GM21717 (cell line): ENCODE measurements at regions not wholly inside any gene's neighbourhood (a gene's known extent, or its start where the extent isn't known, plus 50 kb on each side); places are given as distances from the start of the nearest gene placed in this dataset.
"Not testable (repeated sequence)": the region's sequence is repeated elsewhere in the genome, so short reads cannot be mapped to it uniquely, and the experiment has no call there.

ENCODE experiments used
- ATAC-seq: cut with Tn5 transposase; IDR thresholded peaks from one replicate; pipeline ENCODE4 v1.9.1; 2021; ENCODE audit warnings: mild to moderate bottlenecking, moderate library complexity; ENCODE audit not compliant: unreplicated experiment

DNA sequence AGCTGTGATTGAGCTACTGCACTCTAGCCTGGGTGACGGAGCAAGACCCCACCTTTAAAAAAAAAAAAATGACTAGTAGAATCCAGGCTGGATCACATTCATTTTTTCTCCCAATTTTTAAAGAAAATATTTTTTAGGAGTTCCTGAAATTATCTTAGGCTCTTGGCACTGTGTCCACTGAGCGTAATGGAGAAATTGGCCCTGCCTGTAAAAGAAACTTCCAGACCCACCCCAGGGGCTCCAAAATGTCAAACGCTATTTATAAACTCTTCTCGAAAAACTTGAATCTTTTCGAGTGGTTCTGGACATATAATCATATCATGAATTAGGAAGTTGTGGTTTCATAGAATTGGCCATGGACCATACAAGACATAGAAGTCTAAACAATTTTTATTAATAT is 300.2 kb upstream of the RGMA start:
- no peak for ATAC-seq

DNA sequence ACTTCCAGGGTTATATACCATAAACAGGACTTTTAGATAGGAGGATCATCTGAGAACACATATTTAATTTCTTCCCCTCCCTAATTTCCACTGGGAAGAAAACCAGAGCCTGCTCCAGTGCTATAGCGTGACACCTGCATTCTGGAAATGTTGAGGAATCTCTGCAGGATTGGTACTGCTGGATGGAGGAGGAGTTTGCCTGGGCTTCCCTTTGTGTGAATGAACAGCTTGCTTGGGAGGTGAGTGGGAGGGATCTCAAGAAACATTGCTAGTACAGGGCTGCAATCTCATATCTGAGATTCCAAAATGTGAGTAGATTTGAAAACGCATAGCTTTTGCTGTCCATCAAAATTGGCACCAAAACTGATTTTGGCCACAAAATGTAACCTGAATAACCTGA is 295.9 kb upstream of the RGMA start:
- no peak for ATAC-seq

DNA sequence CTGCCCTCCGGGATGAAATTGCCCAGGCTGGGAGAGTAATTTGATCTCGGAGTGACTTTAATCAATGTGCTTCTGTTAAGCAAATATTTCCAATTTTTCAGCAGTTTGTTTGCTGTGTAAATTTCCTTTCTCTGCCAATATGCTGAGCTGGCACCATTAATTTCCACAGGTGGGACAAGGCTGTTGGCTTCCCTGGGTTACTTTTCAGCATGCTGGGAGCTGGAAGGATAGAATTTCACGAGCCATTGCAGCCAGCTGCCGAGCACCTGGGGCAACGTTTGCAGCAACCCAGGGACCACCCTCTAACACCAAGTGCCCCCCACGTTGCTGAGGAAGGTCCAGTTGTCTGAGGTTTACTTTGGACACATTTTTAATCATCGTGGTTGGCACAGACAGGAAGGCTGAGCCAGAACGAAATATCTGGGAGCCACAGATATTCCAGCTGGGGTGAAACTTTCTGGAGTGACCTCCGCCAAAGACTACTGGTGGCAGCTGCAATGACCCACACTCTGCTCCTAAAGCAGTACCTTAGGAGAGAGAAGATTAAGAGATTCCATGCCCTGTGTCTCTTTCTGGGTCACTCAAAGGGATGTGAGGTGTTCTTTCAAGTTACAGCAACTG is 293.3 kb upstream of the RGMA start:
- no peak for ATAC-seq

- no peak for ATAC-seq
These were observed 289.5 kb upstream of the RGMA start for GRCh38 chr15:93378558-93378957.

DNA sequence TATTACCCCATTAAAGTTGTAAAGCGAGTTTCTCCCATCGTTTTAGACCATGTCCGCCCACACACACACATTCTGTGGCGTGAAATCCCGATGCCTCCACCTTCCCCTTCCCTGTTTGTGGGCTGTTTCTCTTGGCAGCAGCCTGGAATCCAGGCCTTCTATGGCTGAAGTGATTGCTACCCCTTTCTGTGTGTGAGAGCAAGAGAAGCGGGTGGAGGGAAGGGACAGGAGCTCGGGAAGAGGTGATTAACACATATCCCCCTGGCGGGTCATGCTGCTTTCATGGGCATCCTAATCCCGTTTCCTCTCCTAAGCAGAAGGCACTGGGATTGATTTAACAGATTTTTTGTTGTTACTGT is 283.8 kb upstream of the RGMA start:
- ATAC-seq = no peak

DNA sequence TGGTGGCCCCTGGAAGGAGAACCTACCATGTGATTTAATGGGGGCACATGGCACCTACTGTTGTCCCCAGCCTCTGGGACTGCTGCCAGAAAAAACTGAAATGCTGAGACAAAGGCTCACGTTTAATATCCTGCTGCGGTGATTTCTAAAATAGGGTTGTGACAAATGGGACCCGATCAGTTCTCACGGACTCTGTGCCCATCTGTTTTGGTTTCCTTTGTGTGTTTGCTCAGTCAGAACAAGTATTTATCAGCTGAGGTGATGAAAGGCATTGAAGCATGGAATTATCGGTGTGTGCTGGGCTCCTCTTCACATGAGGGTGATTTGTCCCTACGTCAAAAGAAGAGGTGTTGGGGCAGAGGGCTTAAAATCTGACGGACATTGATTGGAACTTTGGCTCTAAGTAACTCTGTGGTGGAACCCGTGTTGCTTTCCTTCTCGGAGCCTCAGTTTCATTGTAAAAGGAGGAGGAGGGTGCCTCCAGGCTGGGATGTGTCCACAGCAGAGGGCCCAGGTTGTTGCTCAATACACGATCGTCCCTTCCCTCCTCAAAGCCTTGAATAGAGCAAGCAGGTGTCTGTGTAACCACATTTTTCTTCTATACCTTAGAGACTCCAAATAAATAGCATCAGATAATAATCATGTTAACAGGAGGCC is 283.3 kb upstream of the RGMA start:
- no peak for ATAC-seq

DNA sequence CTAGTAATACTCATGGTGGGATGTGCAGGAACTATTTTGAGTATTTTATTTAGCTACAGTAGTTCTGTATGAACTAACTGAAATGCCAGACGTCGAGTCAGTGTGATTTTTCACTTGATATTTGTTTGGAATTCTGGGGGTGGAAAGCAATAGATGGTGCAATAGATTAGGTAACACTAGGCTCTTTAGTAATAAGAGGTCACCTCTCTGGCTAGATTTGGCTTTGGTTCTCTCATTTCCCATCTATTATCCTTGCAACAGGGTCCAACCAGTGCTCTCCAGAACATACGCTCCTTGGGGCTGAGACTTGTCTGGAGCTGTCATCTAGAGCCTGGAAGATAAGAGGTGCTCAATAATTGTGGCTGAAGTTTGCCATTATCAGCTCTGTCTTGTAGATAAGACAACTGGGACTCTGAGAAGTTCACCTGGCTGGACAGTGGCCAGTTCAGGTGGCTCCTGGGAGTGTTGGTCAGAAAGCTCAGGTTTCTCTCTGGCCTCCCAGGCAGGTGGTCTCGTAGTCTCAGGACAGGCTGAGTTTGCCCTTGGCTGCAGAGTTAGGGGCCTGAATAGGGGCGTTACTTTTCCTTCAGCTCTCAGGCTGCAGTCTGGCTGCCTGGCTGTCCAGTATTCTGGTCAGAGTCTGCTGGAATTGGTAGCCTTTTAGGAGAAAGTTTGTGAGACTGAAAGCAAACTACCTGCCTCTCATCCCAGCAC is 277.5 kb upstream of the RGMA start:
- no peak for ATAC-seq

DNA sequence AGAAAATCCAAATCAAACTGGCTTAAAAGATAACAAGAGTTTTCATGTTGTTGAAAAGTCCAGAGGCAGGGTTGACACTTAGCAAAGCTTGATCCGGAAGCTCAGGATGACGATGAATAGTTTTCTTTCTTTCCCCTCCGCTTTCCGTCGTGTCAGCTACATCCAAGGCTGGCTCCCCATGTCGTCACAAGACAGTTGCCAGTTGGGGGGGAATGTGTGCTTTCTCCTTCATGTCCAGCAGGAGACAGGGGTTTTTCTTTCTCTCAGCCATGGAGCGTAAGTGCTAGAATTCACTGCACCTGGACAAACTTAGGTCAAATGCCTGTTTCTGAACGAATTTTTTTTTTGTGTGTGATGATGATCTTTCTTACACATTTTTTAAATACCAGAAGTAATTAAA is 273.8 kb upstream of the RGMA start:
- ATAC-seq = no peak

- no peak for ATAC-seq
These were observed 273.2 kb upstream of the RGMA start for GRCh38 chr15:93362203-93362602.

DNA sequence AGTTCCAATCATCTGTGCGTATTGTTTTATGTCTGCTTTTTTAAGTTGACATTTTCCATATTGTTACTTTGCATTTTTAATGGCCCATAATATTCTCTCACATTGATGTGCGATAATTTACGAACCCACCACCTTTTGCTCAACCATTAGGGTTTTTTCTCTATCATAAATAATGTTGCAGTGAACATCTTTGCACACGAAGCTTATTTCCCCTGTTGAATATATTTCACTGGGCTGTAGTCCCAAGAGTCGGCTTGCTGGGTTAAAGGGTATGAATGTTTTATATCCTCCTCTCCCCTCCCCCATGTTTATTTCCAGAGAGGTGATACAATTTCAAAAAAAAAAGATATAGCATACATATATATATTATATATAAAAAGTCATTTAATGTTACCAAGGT is 272.7 kb upstream of the RGMA start:
- ATAC-seq = no peak

GRCh38 chr15:93360976-93361375 is 272.0 kb upstream of the RGMA start:
- no peak for ATAC-seq

DNA sequence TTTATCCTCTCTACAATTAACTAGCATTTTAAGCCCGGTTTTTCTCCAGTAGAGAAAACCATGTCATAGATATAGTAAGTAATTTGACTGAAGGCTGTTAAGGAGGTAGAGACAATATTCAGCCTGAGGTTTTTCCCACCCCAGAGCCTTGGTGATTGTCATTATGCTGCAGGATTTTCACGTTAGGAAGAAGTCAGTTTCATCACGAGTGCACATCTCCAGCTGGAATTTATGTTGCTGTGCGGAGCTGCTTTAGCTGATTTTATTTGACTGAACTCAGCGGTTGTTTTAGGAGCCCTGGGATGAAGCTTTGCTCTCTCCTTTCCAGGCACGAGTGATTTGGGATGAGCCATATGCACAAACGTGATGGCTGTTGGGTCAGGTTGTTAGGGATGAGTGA is 271.3 kb upstream of the RGMA start:
- no peak for ATAC-seq

DNA sequence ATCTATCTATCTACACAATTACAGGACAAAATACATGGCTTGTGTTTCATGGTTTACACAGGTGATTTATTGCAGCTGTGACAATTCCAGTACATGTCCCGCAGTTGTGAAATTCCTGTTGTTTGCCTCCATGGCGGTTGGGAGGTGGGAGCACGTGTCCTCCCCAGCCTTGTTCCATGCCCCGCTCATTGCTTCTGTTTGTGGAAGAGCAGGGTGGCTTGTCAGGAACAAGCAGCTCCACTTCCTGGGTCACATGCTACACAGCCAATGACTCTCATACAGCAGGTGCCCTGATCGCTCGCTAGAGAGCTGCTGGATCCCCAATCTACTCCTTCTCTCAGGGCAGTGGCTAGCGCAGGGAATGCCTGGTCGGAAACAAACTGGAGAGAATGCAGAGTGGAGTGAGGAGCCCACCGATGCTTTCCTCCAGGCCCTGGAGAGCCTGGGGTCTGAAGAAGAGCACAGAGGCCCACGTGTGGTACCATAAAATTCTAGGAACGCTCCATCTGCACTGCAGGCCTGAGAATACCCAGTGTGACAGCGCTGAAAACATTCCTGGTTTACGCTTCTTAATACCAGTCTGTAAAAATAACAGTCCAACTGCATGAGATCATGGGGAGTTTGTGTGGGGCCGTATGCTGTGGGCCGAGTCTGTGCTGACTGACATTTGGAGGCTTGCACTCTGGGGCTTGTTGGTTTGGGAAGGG is 270.6 kb upstream of the RGMA start:
- ATAC-seq = no peak

GRCh38 chr15:93359060-93359408 is 270.0 kb upstream of the RGMA start:
- ATAC-seq = no peak

- no peak for ATAC-seq
These were observed 269.4 kb upstream of the RGMA start for GRCh38 chr15:93358166-93359059.

DNA sequence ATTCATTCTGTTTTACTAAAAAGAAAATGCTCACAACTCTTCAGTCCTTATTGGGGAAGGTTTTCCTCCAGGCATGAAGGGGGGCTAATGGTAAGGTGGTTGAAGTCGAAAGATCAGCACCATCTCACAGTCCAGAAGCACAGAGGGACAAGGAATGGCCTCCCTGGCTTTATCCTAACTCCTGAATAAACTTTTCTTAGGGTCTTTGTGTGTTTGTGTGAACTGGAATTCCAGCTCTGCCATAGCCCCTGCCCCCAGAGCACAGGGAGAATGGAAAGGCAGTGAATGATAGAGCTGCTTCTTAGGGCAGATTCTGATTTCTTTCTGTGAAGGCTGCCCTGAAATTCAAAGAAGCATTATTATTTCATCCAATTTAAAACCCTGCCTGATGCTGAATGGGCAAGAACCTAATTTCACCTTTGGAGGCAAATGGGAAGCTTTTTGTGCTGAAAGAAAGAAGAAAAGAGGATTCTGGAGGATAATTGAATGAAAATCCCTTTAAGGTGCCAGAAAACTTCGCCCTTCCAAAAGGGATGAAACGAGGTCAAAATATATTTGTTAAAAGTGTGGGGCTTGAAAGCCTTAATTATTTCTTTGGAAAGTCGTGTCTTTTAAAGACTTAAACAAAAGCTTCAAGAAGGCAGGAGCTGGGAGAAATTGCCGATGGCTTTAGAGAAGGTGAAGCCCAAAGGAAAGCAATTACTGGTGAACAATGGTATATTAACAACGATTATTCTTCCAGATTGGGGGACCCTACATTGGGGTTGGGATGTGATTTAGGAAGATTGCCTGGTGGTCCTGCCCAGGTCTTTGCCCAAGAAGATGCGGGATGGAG is 259.9 kb upstream of the RGMA start:
- no peak for ATAC-seq

DNA sequence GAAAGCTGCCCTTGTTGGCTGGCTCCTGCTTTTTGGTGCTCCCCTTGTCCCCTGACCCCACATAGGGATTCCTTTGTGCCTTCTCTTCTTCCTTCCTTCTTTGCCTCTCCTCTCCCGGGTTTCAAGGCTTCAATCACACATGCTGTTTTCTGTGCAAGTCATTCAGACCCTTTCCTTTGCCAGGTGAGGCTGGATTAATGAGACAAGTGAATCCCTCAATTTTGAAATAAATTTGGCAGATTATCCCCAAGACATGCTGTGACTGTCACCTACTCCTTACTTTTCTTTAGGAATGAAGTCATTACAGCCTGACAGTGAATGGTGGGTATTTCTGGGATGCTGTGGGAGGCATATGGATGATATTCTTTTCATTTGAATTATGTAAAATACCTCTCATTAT is 259.0 kb upstream of the RGMA start:
- ATAC-seq = no peak

DNA sequence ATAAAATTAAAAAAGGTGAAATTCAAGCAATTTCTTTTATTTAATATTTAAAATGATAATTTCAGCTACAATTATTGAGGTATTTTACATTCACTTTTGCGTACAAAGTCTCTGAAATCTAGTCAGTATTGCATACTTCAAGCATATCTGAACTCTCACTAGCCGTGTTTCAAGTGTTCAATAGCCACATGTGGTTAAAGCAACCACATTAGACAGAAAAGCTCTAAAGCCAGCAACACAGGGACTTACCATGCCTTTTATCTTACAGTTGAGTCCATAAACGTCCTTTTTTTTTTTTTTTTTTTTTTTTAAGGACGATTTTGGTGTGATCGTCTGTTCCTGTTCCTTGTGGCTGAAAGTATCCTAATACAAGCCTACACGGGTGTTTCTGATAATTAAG is 257.0 kb upstream of the RGMA start:
- no peak for ATAC-seq

- ATAC-seq = not testable (repeated sequence)
These were observed 254.4 kb upstream of the RGMA start for GRCh38 chr15:93343402-93343801.

DNA sequence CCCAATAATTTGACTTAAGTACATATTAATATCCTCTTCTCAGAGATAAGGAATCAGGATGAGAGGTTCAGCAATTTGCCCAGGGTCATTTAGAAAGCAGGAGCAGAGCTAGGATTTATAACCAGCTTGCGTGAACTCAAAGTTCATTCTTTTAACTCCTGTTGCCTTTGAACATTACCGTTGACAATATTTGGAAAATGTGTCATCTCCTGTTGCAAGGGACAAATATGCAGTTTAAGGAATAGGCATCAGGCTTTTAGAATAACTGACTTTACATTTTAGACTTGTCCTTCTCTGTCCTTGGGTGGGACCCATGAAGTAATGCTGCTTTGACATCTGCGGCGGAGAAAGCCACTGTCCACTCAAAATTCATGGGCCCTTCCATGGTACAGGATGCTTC is 252.2 kb upstream of the RGMA start:
- ATAC-seq = no peak
